NT2/D1 (cell line): ENCODE measurements at regions not wholly inside any gene's neighbourhood (a gene's known extent, or its start where the extent isn't known, plus 50 kb on each side); places are given as distances from the start of the nearest gene placed in this dataset.

Source experiments
- SUZ12 ChIP-seq: IDR thresholded peaks from 2 replicates; pipeline ENCODE4 v1.6.1; 2011; ENCODE audit not compliant: insufficient read length, insufficient read depth; ENCODE audit errors: extremely low read depth
- YY1 ChIP-seq: IDR thresholded peaks from 2 replicates; pipeline ENCODE4 v1.6.1; 2011; ENCODE audit not compliant: insufficient read length, insufficient read depth
- ZNF274 ChIP-seq: IDR thresholded peaks from 2 replicates; pipeline ENCODE4 v1.6.1; 2011; ENCODE audit warnings: mild to moderate bottlenecking, low read depth, low read length

GRCh38 chr6:159103396-159104162, 58.8 kb upstream of the TAGAP start:
- TF ChIP-seq YY1 (no peak), ZNF274 (no peak), SUZ12 (no peak)
